ENCODE measurements at regions not wholly inside any gene's neighbourhood (a gene's known extent, or its start where the extent isn't known, plus 50 kb on each side); places are given as distances from the start of the nearest gene placed in this dataset.

DNA sequence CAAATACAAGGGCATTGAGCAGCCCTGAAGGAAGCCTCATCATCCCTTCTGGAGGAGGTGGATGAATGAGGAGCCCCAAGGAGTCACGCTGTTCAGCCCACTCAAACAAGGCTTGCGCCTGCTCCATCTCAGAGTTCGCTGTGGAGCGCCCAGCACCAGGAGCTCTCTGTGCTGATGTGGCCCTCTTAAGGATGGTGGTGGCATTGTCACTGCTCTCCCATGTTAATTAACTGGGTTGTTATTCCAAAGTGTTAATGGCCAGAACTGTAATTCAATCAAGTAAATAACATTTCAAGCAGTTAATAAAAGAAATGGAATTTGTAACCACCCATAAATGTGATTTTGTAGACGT is 726.0 kb upstream of the RAB6C start:
- no peak for TF ChIP-seq CTCF (IDR thresholded peaks at IDR 0.05; ENCODE audit: poor library complexity, severe bottlenecking)
- Histone ChIP-seq H3K9me3 (ENCODE audit: severe bottlenecking) (no peaks in the 10 kb centered on the region), H3K4me3 (ENCODE audit: severe bottlenecking) (no peak overlapping the region), H3K27ac (ENCODE audit: poor library complexity, severe bottlenecking) (no peak overlapping the region), H3K27me3 (ENCODE audit: insufficient read depth, poor library complexity, severe bottlenecking) (no peaks in the 10 kb centered on the region), H3K36me3 (ENCODE audit: low read depth) (no peaks in the 10 kb centered on the region), H3K4me1 (ENCODE audit: insufficient read depth, poor library complexity, severe bottlenecking) (no peaks in the 10 kb centered on the region)
- DNase-seq (ENCODE audit: low spot score) (no peak), ATAC-seq (ENCODE audit: low read depth) (peak; percentile 58; the same call in 1 of the 3 replicates)

GRCh38 chr2:129254718-129255117 is 724.7 kb upstream of the RAB6C start:
- H3K36me3 ChIP-seq (ENCODE audit: low read depth) = no peaks in the 10 kb centered on the region
- no peaks in the 10 kb centered on the region for H3K9me3 ChIP-seq (ENCODE audit: severe bottlenecking)
- H3K4me3 ChIP-seq (ENCODE audit: severe bottlenecking) = no peak overlapping the region
- no peak for DNase-seq (ENCODE audit: low spot score)
- no peaks in the 10 kb centered on the region for H3K27me3 ChIP-seq (ENCODE audit: insufficient read depth, poor library complexity, severe bottlenecking)
- H3K27ac ChIP-seq (ENCODE audit: poor library complexity, severe bottlenecking) = no peak overlapping the region
- H3K4me1 ChIP-seq (ENCODE audit: insufficient read depth, poor library complexity, severe bottlenecking) = no peaks in the 10 kb centered on the region
- TF ChIP-seq CTCF (IDR thresholded peaks at IDR 0.05; ENCODE audit: poor library complexity, severe bottlenecking) = no peak
- no peak for ATAC-seq (ENCODE audit: low read depth)

DNA sequence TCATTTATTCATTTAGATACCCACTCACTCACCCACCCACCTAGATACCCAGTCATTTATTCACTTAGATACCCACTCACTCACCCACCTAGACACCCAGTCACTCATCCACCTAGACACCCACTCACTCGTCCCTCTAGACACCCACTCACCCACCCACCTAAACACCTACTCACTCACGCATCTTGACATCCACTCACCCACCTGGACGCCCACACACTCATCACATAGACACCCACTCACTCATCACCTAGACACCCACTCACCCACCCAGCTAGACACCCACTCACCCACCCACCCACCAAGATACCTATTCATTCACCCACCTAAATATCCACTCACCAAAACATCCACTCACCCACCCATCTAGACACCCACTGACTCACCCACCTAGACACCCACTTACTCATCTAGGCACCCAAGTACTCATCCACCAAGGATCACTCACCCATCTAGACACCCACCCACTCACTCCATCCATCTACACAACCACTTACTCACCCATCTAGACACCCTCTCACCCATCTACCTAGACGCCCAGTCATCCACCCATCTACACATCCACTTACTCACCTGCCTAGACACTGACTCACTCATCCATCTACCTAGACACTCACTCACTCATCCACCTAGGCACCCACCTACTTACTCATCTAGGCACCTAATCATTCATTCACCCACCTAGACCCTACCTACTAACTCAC is 723.7 kb upstream of the RAB6C start:
- Histone ChIP-seq H3K27ac (ENCODE audit: poor library complexity, severe bottlenecking) (no peak overlapping the region), H3K36me3 (ENCODE audit: low read depth) (no peaks in the 10 kb centered on the region), H3K4me1 (ENCODE audit: insufficient read depth, poor library complexity, severe bottlenecking) (no peaks in the 10 kb centered on the region), H3K27me3 (ENCODE audit: insufficient read depth, poor library complexity, severe bottlenecking) (no peaks in the 10 kb centered on the region), H3K9me3 (ENCODE audit: severe bottlenecking) (no peaks in the 10 kb centered on the region), H3K4me3 (ENCODE audit: severe bottlenecking) (no peak overlapping the region)
- ATAC-seq (ENCODE audit: low read depth) = peak; percentile 27; the same call in 1 of the 3 replicates
- no peak for TF ChIP-seq CTCF (IDR thresholded peaks at IDR 0.05; ENCODE audit: poor library complexity, severe bottlenecking)
- no peak for DNase-seq (ENCODE audit: low spot score)

- TF ChIP-seq CTCF (IDR thresholded peaks at IDR 0.05; ENCODE audit: poor library complexity, severe bottlenecking) = no peak
- ATAC-seq (ENCODE audit: low read depth) = no peak
Measured at GRCh38 chr2:129256642-129257041, 722.8 kb upstream of the RAB6C start.

GRCh38 chr2:129262934-129263333 is 716.5 kb upstream of the RAB6C start:
- TF ChIP-seq CTCF (IDR thresholded peaks at IDR 0.05; ENCODE audit: poor library complexity, severe bottlenecking) = no peak
- Histone ChIP-seq H3K36me3 (ENCODE audit: low read depth) (no peaks in the 10 kb centered on the region), H3K27me3 (ENCODE audit: insufficient read depth, poor library complexity, severe bottlenecking) (no peaks in the 10 kb centered on the region), H3K4me1 (ENCODE audit: insufficient read depth, poor library complexity, severe bottlenecking) (no peaks in the 10 kb centered on the region), H3K4me3 (ENCODE audit: severe bottlenecking) (no peak overlapping the region), H3K27ac (ENCODE audit: poor library complexity, severe bottlenecking) (no peak overlapping the region), H3K9me3 (ENCODE audit: severe bottlenecking) (no peaks in the 10 kb centered on the region)
- ATAC-seq (ENCODE audit: low read depth) (no peak), DNase-seq (ENCODE audit: low spot score) (no peak)

More at GRCh38 chr2:129256642-129257041, 722.8 kb upstream of the RAB6C start:
- DNase-seq (ENCODE audit: low spot score) = no peak
- H3K36me3 ChIP-seq (ENCODE audit: low read depth) = no peaks in the 10 kb centered on the region
- H3K27ac ChIP-seq (ENCODE audit: poor library complexity, severe bottlenecking) = no peak overlapping the region
- no peaks in the 10 kb centered on the region for H3K9me3 ChIP-seq (ENCODE audit: severe bottlenecking)
- no peaks in the 10 kb centered on the region for H3K4me1 ChIP-seq (ENCODE audit: insufficient read depth, poor library complexity, severe bottlenecking)
- H3K4me3 ChIP-seq (ENCODE audit: severe bottlenecking) = no peak overlapping the region
- H3K27me3 ChIP-seq (ENCODE audit: insufficient read depth, poor library complexity, severe bottlenecking) = no peaks in the 10 kb centered on the region
